ENCODE measurements at regions not wholly inside any gene's neighbourhood (a gene's known extent, or its start where the extent isn't known, plus 50 kb on each side); places are given as distances from the start of the nearest gene placed in this dataset.

DNA sequence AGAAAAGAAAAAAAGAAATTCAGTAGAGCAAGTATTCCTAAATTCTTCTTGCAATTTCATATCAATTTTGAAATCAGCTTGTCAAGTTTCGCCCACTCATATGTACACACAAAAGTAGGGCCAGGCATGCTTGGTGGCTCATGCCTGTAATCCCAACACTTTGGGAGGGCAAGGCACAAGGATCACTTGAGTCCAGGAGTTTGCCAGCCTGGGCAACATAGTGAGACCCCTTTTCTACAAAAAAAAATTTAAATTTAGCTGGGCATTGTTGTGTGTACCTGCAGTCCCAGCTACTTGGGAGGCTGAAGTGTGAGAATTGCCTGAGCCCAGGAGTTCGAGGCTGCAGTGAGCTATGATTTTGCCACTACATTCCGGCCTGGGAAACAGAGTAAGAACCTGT is 65.4 kb downstream of the MRPL32 start:
- no peak for DNase-seq (ENCODE audit: low spot score)
- H3K4me1 Mint-ChIP-seq (ENCODE audit: low read depth) = no peaks in the 10 kb centered on the region
- H3K27me3 Mint-ChIP-seq (ENCODE audit: low read depth) = peaks cover 4% of the 10 kb centered on the region
- no peak overlapping the region for H3K4me3 Mint-ChIP-seq (ENCODE audit: unreplicated experiment)
- H3K9me3 Mint-ChIP-seq (ENCODE audit: low read depth) = peaks cover 5% of the 10 kb centered on the region
- H3K36me3 Mint-ChIP-seq (ENCODE audit: low read depth) = peaks cover 3% of the 10 kb centered on the region
- no peak overlapping the region for H3K27ac Mint-ChIP-seq (ENCODE audit: unreplicated experiment)
- TF ChIP-seq CTCF (IDR thresholded peaks at IDR 0.05) = no peak

GRCh38 chr7:43004082-43004481 is 71.9 kb downstream of the MRPL32 start:
- Mint-ChIP-seq H3K36me3 (ENCODE audit: low read depth) (no peaks in the 10 kb centered on the region), H3K27ac (ENCODE audit: unreplicated experiment) (no peak overlapping the region), H3K4me3 (ENCODE audit: unreplicated experiment) (no peak overlapping the region), H3K9me3 (ENCODE audit: low read depth) (no peaks in the 10 kb centered on the region), H3K27me3 (ENCODE audit: low read depth) (peaks cover 4% of the 10 kb centered on the region), H3K4me1 (ENCODE audit: low read depth) (peaks cover 4% of the 10 kb centered on the region)
- TF ChIP-seq CTCF (IDR thresholded peaks at IDR 0.05) = no peak
- no peak for DNase-seq (ENCODE audit: low spot score)

- Mint-ChIP-seq H3K9me3 (ENCODE audit: low read depth) (no peaks in the 10 kb centered on the region), H3K4me3 (ENCODE audit: unreplicated experiment) (no peak overlapping the region), H3K27ac (ENCODE audit: unreplicated experiment) (no peak overlapping the region), H3K27me3 (ENCODE audit: low read depth) (peaks cover 4% of the 10 kb centered on the region), H3K36me3 (ENCODE audit: low read depth) (no peaks in the 10 kb centered on the region), H3K4me1 (ENCODE audit: low read depth) (peaks cover 4% of the 10 kb centered on the region)
- DNase-seq (ENCODE audit: low spot score) = no peak
- no peak for TF ChIP-seq CTCF (IDR thresholded peaks at IDR 0.05)
Measured at GRCh38 chr7:43006008-43006407, 73.8 kb downstream of the MRPL32 start.

DNA sequence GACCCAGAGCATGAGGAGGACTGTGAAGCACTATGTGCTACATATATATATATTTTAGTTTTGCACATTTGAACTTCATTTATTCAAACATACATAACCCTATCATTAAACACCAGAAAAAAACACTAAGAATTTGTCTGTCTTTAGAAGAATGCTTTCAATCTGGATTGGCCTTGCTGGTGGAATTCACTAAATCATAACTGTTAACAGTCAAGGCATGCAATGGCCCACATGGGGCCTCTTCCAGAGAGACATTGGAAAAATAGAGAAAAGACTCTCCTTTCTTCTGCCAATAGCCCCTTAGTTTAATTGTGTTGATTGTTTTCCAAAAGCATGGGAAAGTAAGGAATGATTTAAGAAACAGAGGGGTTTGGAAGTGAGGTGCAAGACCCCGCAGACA is 77.9 kb downstream of the MRPL32 start:
- no peak overlapping the region for H3K4me3 Mint-ChIP-seq (ENCODE audit: unreplicated experiment)
- H3K4me1 Mint-ChIP-seq (ENCODE audit: low read depth) = no peaks in the 10 kb centered on the region
- H3K27me3 Mint-ChIP-seq (ENCODE audit: low read depth) = peaks cover 8% of the 10 kb centered on the region
- TF ChIP-seq CTCF (IDR thresholded peaks at IDR 0.05) = no peak
- H3K9me3 Mint-ChIP-seq (ENCODE audit: low read depth) = peaks cover 3% of the 10 kb centered on the region
- H3K27ac Mint-ChIP-seq (ENCODE audit: unreplicated experiment) = no peak overlapping the region
- H3K36me3 Mint-ChIP-seq (ENCODE audit: low read depth) = no peaks in the 10 kb centered on the region
- DNase-seq (ENCODE audit: low spot score) = no peak

GRCh38 chr7:43011879-43012278 is 79.7 kb downstream of the MRPL32 start:
- no peak overlapping the region for H3K27ac Mint-ChIP-seq (ENCODE audit: unreplicated experiment)
- H3K4me1 Mint-ChIP-seq (ENCODE audit: low read depth) = no peaks in the 10 kb centered on the region
- no peak for TF ChIP-seq CTCF (IDR thresholded peaks at IDR 0.05)
- peaks cover 3% of the 10 kb centered on the region for H3K9me3 Mint-ChIP-seq (ENCODE audit: low read depth)
- H3K4me3 Mint-ChIP-seq (ENCODE audit: unreplicated experiment) = no peak overlapping the region
- no peaks in the 10 kb centered on the region for H3K36me3 Mint-ChIP-seq (ENCODE audit: low read depth)
- peaks cover 13% of the 10 kb centered on the region for H3K27me3 Mint-ChIP-seq (ENCODE audit: low read depth)
- DNase-seq (ENCODE audit: low spot score) = no peak
